GM12878 (cell line): ENCODE measurements at regions not wholly inside any gene's neighbourhood (a gene's known extent, or its start where the extent isn't known, plus 50 kb on each side); places are given as distances from the start of the nearest gene placed in this dataset.
A peak's percentile ranks its signal among the peaks of the same experiment; 100 is the strongest.

Source experiments
- CBFB ChIP-seq: IDR thresholded peaks from 2 replicates; pipeline ENCODE4 v1.6.1; 2016; ENCODE audit warnings: antibody characterized with exemption, low read depth
- CREM ChIP-seq: IDR thresholded peaks from 2 replicates; pipeline ENCODE4 v1.6.1; 2014; ENCODE audit warnings: antibody characterized with exemption, low read depth
- EED ChIP-seq: sonication (generic); IDR thresholded peaks from 2 replicates; pipeline ENCODE4 v1.6.1; 2016; ENCODE audit warnings: antibody characterized with exemption, low read depth
- EGR1 ChIP-seq, 2 experiments: IDR thresholded peaks; 1 replicate in 1 of 2; 2 replicates in 1 of 2; pipeline ENCODE4 v1.6.1; 2011 to 2012; ENCODE audit warnings: low read depth in 2 of 2, low read length in 2 of 2, borderline replicate concordance in 1 of 2, mild to moderate bottlenecking in 1 of 2, moderate library complexity in 1 of 2
- ELK1 ChIP-seq: IDR thresholded peaks from 2 replicates; pipeline ENCODE4 v1.6.1; 2012; ENCODE audit warnings: low read depth, low read length, improper control_type of control experiment
- ETV6 ChIP-seq, 2 experiments: fragments of 450-650 bp in 1 of 2; IDR thresholded peaks in 1 of 2; conservative IDR thresholded peaks in 1 of 2; 2 replicates each; pipeline ENCODE4 v1.6.1; 2014; ENCODE audit warnings: antibody characterized with exemption in 1 of 2, borderline replicate concordance in 1 of 2, low read depth in 1 of 2, mild to moderate bottlenecking in 1 of 2, moderate library complexity in 1 of 2
- IRF4 ChIP-seq: IDR thresholded peaks from 2 replicates; pipeline ENCODE4 v1.6.1; 2011; ENCODE audit warnings: low read depth, low read length
- IRF5 ChIP-seq: fragments of 450-650 bp; IDR thresholded peaks from 2 replicates; pipeline ENCODE4 v1.6.1; 2017; ENCODE audit warnings: borderline replicate concordance
- MEF2B ChIP-seq: fragments of 450-650 bp; IDR thresholded peaks from 2 replicates; pipeline ENCODE4 v1.6.1; 2018; ENCODE audit warnings: mild to moderate bottlenecking, moderate library complexity; ENCODE audit not compliant: partially characterized antibody, poor library complexity, severe bottlenecking
- RAD21 ChIP-seq: IDR thresholded peaks from 2 replicates; pipeline ENCODE4 v1.6.1; 2011; ENCODE audit warnings: mild to moderate bottlenecking, low read depth, low read length, moderate library complexity; ENCODE audit not compliant: insufficient read depth
- SUPT20H ChIP-seq: IDR thresholded peaks from 2 replicates; pipeline ENCODE4 v1.6.1; 2011; ENCODE audit warnings: low read depth, mild to moderate bottlenecking, low read length, moderate library complexity, borderline replicate concordance; ENCODE audit not compliant: control insufficient read depth
- TARDBP ChIP-seq: IDR thresholded peaks from 2 replicates; pipeline ENCODE4 v1.6.1; 2016; ENCODE audit warnings: borderline replicate concordance
- TCF3 ChIP-seq: IDR thresholded peaks from 2 replicates; pipeline ENCODE4 v1.6.1; 2012; ENCODE audit warnings: low read depth, mild to moderate bottlenecking, low read length, borderline replicate concordance; ENCODE audit not compliant: insufficient read depth
- YBX1 ChIP-seq: fragments of 450-650 bp; IDR thresholded peaks from 2 replicates; pipeline ENCODE4 v1.6.1; 2016; ENCODE audit warnings: antibody characterized with exemption
- YY1 ChIP-seq: IDR thresholded peaks from 2 replicates; pipeline ENCODE4 v1.6.1; 2011; ENCODE audit warnings: low read depth, mild to moderate bottlenecking, low read length
- ZBTB40 ChIP-seq: fragments of 450-650 bp; IDR thresholded peaks from 2 replicates; pipeline ENCODE4 v1.6.1; 2016; ENCODE audit warnings: mild to moderate bottlenecking, moderate library complexity, borderline replicate concordance
- TF ChIP-seq, protein P1 (sequence below): IDR thresholded peaks from 2 replicates; pipeline ENCODE4 v1.6.1; 2012; ENCODE audit warnings: low read depth, low read length, improper control_type of control experiment
- TF ChIP-seq, protein P2 (sequence below): IDR thresholded peaks from 2 replicates; pipeline ENCODE4 v1.6.1; 2012; ENCODE audit warnings: improper control_type of control experiment, low read depth, low read length; ENCODE audit not compliant: insufficient replicate concordance

GRCh38 chr4:110287130-110287529, 88.7 kb upstream of the ELOVL6 start (continued):
- no peak for TF ChIP-seq IRF5
- TF ChIP-seq, protein P1, sequence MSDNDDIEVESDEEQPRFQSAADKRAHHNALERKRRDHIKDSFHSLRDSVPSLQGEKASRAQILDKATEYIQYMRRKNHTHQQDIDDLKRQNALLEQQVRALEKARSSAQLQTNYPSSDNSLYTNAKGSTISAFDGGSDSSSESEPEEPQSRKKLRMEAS: no peak
- no peak for TF ChIP-seq YY1
- TF ChIP-seq, protein P2, sequence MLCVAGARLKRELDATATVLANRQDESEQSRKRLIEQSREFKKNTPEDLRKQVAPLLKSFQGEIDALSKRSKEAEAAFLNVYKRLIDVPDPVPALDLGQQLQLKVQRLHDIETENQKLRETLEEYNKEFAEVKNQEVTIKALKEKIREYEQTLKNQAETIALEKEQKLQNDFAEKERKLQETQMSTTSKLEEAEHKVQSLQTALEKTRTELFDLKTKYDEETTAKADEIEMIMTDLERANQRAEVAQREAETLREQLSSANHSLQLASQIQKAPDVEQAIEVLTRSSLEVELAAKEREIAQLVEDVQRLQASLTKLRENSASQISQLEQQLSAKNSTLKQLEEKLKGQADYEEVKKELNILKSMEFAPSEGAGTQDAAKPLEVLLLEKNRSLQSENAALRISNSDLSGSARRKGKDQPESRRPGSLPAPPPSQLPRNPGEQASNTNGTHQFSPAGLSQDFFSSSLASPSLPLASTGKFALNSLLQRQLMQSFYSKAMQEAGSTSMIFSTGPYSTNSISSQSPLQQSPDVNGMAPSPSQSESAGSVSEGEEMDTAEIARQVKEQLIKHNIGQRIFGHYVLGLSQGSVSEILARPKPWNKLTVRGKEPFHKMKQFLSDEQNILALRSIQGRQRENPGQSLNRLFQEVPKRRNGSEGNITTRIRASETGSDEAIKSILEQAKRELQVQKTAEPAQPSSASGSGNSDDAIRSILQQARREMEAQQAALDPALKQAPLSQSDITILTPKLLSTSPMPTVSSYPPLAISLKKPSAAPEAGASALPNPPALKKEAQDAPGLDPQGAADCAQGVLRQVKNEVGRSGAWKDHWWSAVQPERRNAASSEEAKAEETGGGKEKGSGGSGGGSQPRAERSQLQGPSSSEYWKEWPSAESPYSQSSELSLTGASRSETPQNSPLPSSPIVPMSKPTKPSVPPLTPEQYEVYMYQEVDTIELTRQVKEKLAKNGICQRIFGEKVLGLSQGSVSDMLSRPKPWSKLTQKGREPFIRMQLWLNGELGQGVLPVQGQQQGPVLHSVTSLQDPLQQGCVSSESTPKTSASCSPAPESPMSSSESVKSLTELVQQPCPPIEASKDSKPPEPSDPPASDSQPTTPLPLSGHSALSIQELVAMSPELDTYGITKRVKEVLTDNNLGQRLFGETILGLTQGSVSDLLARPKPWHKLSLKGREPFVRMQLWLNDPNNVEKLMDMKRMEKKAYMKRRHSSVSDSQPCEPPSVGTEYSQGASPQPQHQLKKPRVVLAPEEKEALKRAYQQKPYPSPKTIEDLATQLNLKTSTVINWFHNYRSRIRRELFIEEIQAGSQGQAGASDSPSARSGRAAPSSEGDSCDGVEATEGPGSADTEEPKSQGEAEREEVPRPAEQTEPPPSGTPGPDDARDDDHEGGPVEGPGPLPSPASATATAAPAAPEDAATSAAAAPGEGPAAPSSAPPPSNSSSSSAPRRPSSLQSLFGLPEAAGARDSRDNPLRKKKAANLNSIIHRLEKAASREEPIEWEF: peak; percentile 63
- TF ChIP-seq TARDBP: no peak
- 0 out of 2 replicates have a peak, but pooled peaks have one; percentile 16 for TF ChIP-seq RAD21
- TF ChIP-seq EGR1 (IDR thresholded peaks at IDR 0.05; ENCODE audit: borderline replicate concordance in 1 of 2, low read depth in 2 of 2, low read length in 2 of 2): peak in 1 of 2 experiments; percentile 26; a peak in 1 of 3 replicates
- TF ChIP-seq YBX1: no peak
- TF ChIP-seq ETV6 (conservative IDR thresholded peaks at IDR 0.05 in 1 of 2, IDR thresholded peaks at IDR 0.05 in 1 of 2; ENCODE audit: borderline replicate concordance in 1 of 2, low read depth in 1 of 2): peak in 1 of 2 experiments; percentile 53; a peak in 1 of 4 replicates
- TF ChIP-seq EED: peak; percentile 61; the same call in 1 of the 2 replicates
- TF ChIP-seq CBFB: no peak
- no peak for TF ChIP-seq ZBTB40
- peak; percentile 85 for TF ChIP-seq IRF4
- TF ChIP-seq ELK1: no peak
- TF ChIP-seq CREM: peak; percentile 64; the same call in 1 of the 2 replicates
- no peak for TF ChIP-seq TCF3
- no peak for TF ChIP-seq SUPT20H
- peak; percentile 89 for TF ChIP-seq MEF2B
